ENCODE measurements at regions not wholly inside any gene's neighbourhood (a gene's known extent, or its start where the extent isn't known, plus 50 kb on each side); places are given as distances from the start of the nearest gene placed in this dataset.

GRCh38 chr6:167762259-167762962 lies 64.3 kb upstream of the AFDN start:
- intact Hi-C loops (cut with micrococcal nuclease) = no loop called here
- no peak overlapping the region for H3K27ac ChIP-seq (ENCODE audit: insufficient read depth, low read depth, low read length)
- BruUV-seq (replicated peaks) = no TSS peak
- no peaks in the 10 kb centered on the region for H3K4me1 ChIP-seq (ENCODE audit: control insufficient read depth, extremely low read depth, insufficient read depth, low read length)
- no peak overlapping the region for H3K4me3 ChIP-seq (replicated peaks in 1 of 3; ENCODE audit: insufficient read depth in 1 of 3, low read depth in 1 of 3, low read length in 3 of 3)
- H3K9me1 ChIP-seq (replicated peaks; ENCODE audit: control insufficient read depth, extremely low read depth, insufficient read depth, low read length) = no peaks in the 10 kb centered on the region
- ChIA-PET CTCF (interaction anchor here (0.6 to 0.7 kb wide), 2 partner anchors 10 to 182 kb away, joined by 3 to 4 read pairs; no protein-coding TSS in a partner anchor), POLR2A (no interaction called here)
- H2AFZ ChIP-seq (ENCODE audit: low read depth, low read length) = no peak overlapping the region
- TF ChIP-seq EZH2 (IDR thresholded peaks at IDR 0.05; ENCODE audit: borderline replicate concordance, low read depth, low read length, severe bottlenecking) (no peak), CTCF (IDR thresholded peaks at IDR 0.05; ENCODE audit: extremely low read depth in 1 of 2, insufficient read depth in 1 of 2, low read depth in 1 of 2, low read length in 2 of 2) (no peak), JUN (IDR thresholded peaks at IDR 0.05; ENCODE audit: borderline replicate concordance, insufficient read depth, insufficient read length, low read depth) (no peak), FOS (IDR thresholded peaks at IDR 0.05; ENCODE audit: borderline replicate concordance, insufficient read depth, low read length) (no peak), MYC (IDR thresholded peaks at IDR 0.05; ENCODE audit: low read depth, low read length) (no peak), GATA2 (IDR thresholded peaks at IDR 0.05; ENCODE audit: insufficient read depth, insufficient read length, low read depth, low read length) (no peak), POLR2A (IDR thresholded peaks at IDR 0.05; ENCODE audit: low read depth, low read length) (no peak), POLR2AphosphoS5 (IDR thresholded peaks at IDR 0.05; ENCODE audit: insufficient read depth, low read depth, low read length) (no peak)
- TF ChIP-seq, protein P1, sequence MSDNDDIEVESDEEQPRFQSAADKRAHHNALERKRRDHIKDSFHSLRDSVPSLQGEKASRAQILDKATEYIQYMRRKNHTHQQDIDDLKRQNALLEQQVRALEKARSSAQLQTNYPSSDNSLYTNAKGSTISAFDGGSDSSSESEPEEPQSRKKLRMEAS (IDR thresholded peaks at IDR 0.05; ENCODE audit: insufficient read depth, insufficient read length) = no peak
- no peaks in the 10 kb centered on the region for H3K36me3 ChIP-seq (ENCODE audit: control insufficient read depth in 2 of 2, extremely low read depth in 1 of 2, insufficient read depth in 2 of 2, low read length in 2 of 2)
- dilution Hi-C loops (cut with MboI; ENCODE audit: extremely low pct_ligation_motif_present, low sequenced_read_pairs) = no loop called here
- FAIRE-seq (no peak), DNase-seq (ENCODE audit: low read depth, low spot score) (no peak)
- H3K9ac ChIP-seq (replicated peaks; ENCODE audit: extremely low read depth, insufficient read depth, low read length) = no peak overlapping the region
- H3K79me2 ChIP-seq (ENCODE audit: control insufficient read depth, insufficient read depth, low read length) = no peaks in the 10 kb centered on the region
- H3K9me3 ChIP-seq (replicated peaks; ENCODE audit: control insufficient read depth, insufficient read depth, low read length) = no peaks in the 10 kb centered on the region
- no peaks in the 10 kb centered on the region for H4K20me1 ChIP-seq (replicated peaks; ENCODE audit: control insufficient read depth, extremely low read depth, insufficient read depth, low read length)
- H3K4me2 ChIP-seq (ENCODE audit: insufficient read depth, low read length) = no peak overlapping the region
- H3K27me3 ChIP-seq (ENCODE audit: control insufficient read depth in 2 of 2, insufficient read depth in 2 of 2, low read length in 2 of 2) = no peaks in the 10 kb centered on the region

Measured in endothelial cell of umbilical vein (primary cell).